Heart right ventricle (tissue), 16 donors: ENCODE measurements at regions not wholly inside any gene's neighbourhood (a gene's known extent, or its start where the extent isn't known, plus 50 kb on each side); places are given as distances from the start of the nearest gene placed in this dataset.

Experiments
- ATAC-seq, 8 donors: fragments of 200-7000 bp; cut with Tn5 transposase; one replicate each; pipeline ENCODE4 v1.9.1; 2020; ENCODE audit warnings: mild to moderate bottlenecking in 8 of 8, moderate library complexity in 8 of 8, moderate number of reproducible peaks in 1 of 8
- DNase-seq, 2 donors: peaks; one replicate each; pipeline ENCODE4 v3.0.0-alpha.2; 2020
- H3K27ac ChIP-seq, 10 donors: fragments of 200-600 bp; sonication (generic) in 2 of 10; one replicate each; pipeline versions ENCODE4 v1.5.0 to v1.8.0; 2020 to 2022; ENCODE audit warnings: mild to moderate bottlenecking in 3 of 10
- H3K27me3 ChIP-seq, 7 donors: fragments of 200-600 bp; one replicate each; pipeline ENCODE4 v1.8.0; 2021 to 2022; ENCODE audit warnings: mild to moderate bottlenecking in 2 of 7
- H3K36me3 ChIP-seq, 9 donors: fragments of 200-600 bp; sonication (generic) in 1 of 9; one replicate each; pipeline versions ENCODE4 v1.5.0 to v1.8.0; 2020 to 2022; ENCODE audit warnings: mild to moderate bottlenecking in 2 of 9
- H3K4me1 ChIP-seq, 9 donors: fragments of 200-600 bp; sonication (generic) in 1 of 9; one replicate each; pipeline versions ENCODE4 v1.5.0 to v1.8.0; 2020 to 2022; ENCODE audit warnings: mild to moderate bottlenecking in 4 of 9
- H3K4me3 ChIP-seq, 10 donors: fragments of 200-600 bp; sonication (generic) in 2 of 10; one replicate each; pipeline versions ENCODE4 v1.5.0 to v1.8.0; 2020 to 2022; ENCODE audit warnings: mild to moderate bottlenecking in 7 of 10, moderate library complexity in 2 of 10
- H3K9me3 ChIP-seq, 11 donors: fragments of 200-600 bp in 10 of 11; sonication (generic) in 2 of 11; one replicate each; pipeline versions ENCODE4 v1.5.0 to v1.8.0; 2013 to 2022; ENCODE audit warnings: mild to moderate bottlenecking in 2 of 11, control low read depth in 1 of 11, moderate library complexity in 1 of 11
- WGBS, 2 donors: extraction: QIAGEN DNeasy Blood & Tissue Kit; methylation state at CpG; one replicate each; pipeline ENCODE4 v1.1.7; 2013; ENCODE audit warnings: inconsistent platforms in 1 of 2; 5-methylcytosine and 5-hydroxymethylcytosine counted together
- intact Hi-C, 10 donors: fragments of 100-400 bp; cut with DNase I; formaldehyde crosslinking; loops; one replicate each; pipeline versions ENCODE4 v1.11.1 to v1.14.2; 2022
- TF ChIP-seq, protein P1 (sequence below), 9 donors: fragments of 200-600 bp; sonication (generic) in 2 of 9; IDR thresholded peaks; one replicate each; pipeline versions ENCODE4 v1.5.0 to v1.8.0; 2021 to 2022; ENCODE audit warnings: antibody characterized with exemption in 9 of 9, mild to moderate bottlenecking in 5 of 9, moderate library complexity in 1 of 9
- donor health status: Arrhythmogenic right ventricular cardiomyopathy.
- donor health status: ischemic (EF 13 %, LVEDD 7.1; RV severe dilation, severe dysfunction).
- donor health status: healthy with polysubstance abuse.
- donor health status: DM: no; HTN: yes; CAD: no.
- donor health status: DM: no; HTN: no; CAD: no.
- donor health status: ischemic (EF 25% LVEDD 6.9; RV normal size, moderate dysfunction).
- donor health status: ischemic (EF 25% LVEDD 5.7; RV mildly dilated, moderate dysfunction).
- donor health status: healthy.
- donor health status: DM: yes; HTN: yes; CAD: no.
- donor health status: Ischemic cardiomyopathy.
- donor health status: ischemic (EF 35%, LVEDD 5.7; RV mildly dilated, moderate dysfunction).
- donor health status: nonischemic (EF 11% LVEDD 7.7; RV severe dilation, severe dysfunction).
- donor health status: DM: yes; HTN: yes; CAD: no.
- donor health status: PGD.
- donor health status: ischemic (EF 29% LVEDD 5.4; RV normal size, mild dysfunction).
- donor health status: nonischemic (EF 23%, LVEDD 6.1; RV moderate dilation, normal function).

DNA sequence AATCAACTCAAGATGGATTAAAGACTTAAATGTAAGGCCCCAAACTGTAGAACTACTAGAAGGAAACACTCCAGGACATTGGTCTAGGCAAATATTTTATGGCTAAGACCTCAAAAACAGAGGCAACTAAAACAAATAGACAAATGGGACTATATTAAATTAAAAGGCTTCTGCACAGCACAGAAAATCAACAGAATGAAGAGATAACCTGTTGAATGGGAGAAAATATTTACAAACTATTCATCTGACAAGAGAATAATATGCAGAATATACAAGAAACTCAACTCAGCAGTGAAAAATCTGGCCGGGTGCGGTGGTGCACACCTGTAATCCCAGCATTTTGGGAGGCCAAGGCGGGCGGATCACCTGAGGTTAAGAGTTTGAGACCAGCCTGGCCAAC lies 84.1 kb upstream of the HNRNPU start:
- Histone ChIP-seq H3K27ac (no peak overlapping the region), H3K27me3 (no peaks in the 10 kb centered on the region), H3K36me3 (no peaks in the 10 kb centered on the region), H3K9me3 (peaks cover 0 to 5% (median 0%) of the 10 kb centered on the region in 11 donors), H3K4me1 (peaks cover 0 to 6% (median 0%) of the 10 kb centered on the region in 9 donors), H3K4me3 (no peak overlapping the region)
- no peak for ATAC-seq
- WGBS, 2 donors: 98% methylated on average over 4 of the region's 4 CpGs
- DNase-seq: no peak
- TF ChIP-seq, protein P1, sequence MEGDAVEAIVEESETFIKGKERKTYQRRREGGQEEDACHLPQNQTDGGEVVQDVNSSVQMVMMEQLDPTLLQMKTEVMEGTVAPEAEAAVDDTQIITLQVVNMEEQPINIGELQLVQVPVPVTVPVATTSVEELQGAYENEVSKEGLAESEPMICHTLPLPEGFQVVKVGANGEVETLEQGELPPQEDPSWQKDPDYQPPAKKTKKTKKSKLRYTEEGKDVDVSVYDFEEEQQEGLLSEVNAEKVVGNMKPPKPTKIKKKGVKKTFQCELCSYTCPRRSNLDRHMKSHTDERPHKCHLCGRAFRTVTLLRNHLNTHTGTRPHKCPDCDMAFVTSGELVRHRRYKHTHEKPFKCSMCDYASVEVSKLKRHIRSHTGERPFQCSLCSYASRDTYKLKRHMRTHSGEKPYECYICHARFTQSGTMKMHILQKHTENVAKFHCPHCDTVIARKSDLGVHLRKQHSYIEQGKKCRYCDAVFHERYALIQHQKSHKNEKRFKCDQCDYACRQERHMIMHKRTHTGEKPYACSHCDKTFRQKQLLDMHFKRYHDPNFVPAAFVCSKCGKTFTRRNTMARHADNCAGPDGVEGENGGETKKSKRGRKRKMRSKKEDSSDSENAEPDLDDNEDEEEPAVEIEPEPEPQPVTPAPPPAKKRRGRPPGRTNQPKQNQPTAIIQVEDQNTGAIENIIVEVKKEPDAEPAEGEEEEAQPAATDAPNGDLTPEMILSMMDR (IDR thresholded peaks at IDR 0.05): no peak
- intact Hi-C loops: no loop called here

DNA sequence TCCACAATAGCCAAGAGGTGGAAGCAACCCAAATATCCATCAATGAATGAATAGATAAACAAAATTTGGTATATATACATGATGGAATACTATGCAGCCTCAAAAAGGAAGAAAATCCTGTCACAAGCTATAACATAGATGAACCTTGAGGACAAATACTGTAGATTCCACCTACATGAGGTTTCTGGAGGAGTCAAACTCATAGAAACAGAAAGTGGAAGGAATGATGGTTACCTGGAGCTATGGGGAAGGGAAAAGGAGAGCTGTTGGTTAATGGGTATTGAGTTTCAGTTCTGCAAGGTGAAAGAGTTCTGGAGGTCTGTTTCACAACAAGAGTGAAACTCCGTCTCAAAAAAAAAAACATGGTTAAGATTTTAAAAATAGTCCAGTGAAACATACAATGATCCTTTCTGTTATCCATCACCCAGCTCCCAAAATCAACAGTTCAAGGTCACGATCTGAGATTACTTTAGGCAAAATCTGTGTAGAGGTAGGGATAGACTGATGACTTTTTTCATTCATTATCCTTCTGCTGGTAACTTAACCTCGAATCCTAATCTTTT lies 80.8 kb upstream of the HNRNPU start:
- no peaks in the 10 kb centered on the region for H3K4me1 ChIP-seq
- no peak for DNase-seq
- ATAC-seq: no peak
- TF ChIP-seq, protein P1 (IDR thresholded peaks at IDR 0.05): no peak
- no peak overlapping the region for H3K4me3 ChIP-seq
- H3K9me3 ChIP-seq: peaks cover 0 to 5% (median 0%) of the 10 kb centered on the region in 11 donors
- no peaks in the 10 kb centered on the region for H3K27me3 ChIP-seq
- intact Hi-C loops: no loop called here
- WGBS, 2 donors: 61 to 64% methylated on average over 3 of the region's 3 CpGs
- no peak overlapping the region for H3K27ac ChIP-seq
- H3K36me3 ChIP-seq: no peaks in the 10 kb centered on the region

DNA sequence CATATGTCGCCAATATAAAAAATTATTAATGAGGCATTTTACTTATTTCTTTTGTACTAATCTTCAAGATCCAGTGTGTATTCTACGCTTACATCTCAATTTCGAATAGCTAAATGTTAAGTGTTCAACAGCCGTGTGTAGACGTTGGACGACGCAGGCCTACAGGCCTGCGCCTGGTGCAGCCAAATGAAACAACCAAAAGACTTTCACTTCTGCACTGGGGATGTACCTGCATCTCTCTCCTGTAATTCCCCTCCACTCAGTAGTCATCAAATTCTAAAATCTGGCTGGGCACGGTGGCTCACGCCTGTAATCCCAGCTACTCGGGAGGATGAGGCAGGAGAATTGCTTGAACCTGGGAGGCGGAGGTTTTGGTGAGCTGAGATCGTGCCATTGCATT lies 76.8 kb upstream of the HNRNPU start:
- Histone ChIP-seq H3K4me1 (no peaks in the 10 kb centered on the region), H3K4me3 (no peak overlapping the region), H3K9me3 (no peaks in the 10 kb centered on the region), H3K27ac (no peak overlapping the region), H3K36me3 (no peaks in the 10 kb centered on the region), H3K27me3 (no peaks in the 10 kb centered on the region)
- ATAC-seq (no peak), DNase-seq (no peak)
- intact Hi-C loops: no loop called here
- TF ChIP-seq, protein P1 (IDR thresholded peaks at IDR 0.05): no peak
- 97 to 98% methylated on average over 12 to 13 of the region's 13 CpGs for WGBS, 2 donors

DNA sequence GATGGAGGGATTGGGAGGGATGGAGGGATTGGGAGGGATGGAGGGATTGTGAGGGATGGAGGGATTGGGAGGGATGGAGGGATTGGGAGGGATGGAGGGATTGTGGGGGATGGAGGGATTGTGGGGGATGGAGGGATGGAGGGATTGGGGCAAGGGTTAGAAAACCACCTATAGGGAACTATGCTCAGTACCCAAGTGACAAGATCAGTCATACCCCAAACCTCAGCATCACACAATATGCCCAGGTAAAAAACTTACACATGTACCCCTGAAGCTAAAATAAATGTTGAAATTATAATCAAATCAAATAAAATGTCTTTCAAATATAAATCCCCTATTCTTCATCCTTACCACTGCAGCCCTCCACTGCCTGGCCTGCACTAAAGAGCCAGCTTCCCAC lies 72.8 kb upstream of the HNRNPU start:
- no peak overlapping the region for H3K27ac ChIP-seq
- H3K27me3 ChIP-seq: no peaks in the 10 kb centered on the region
- ATAC-seq: no peak
- intact Hi-C loops: no loop called here
- H3K36me3 ChIP-seq: no peaks in the 10 kb centered on the region
- TF ChIP-seq, protein P1 (IDR thresholded peaks at IDR 0.05): no peak
- H3K4me1 ChIP-seq: no peaks in the 10 kb centered on the region
- DNase-seq: no peak
- no peaks in the 10 kb centered on the region for H3K9me3 ChIP-seq
- H3K4me3 ChIP-seq: no peak overlapping the region
